HG02970 (cell line): ENCODE measurements at regions not wholly inside any gene's neighbourhood (a gene's known extent, or its start where the extent isn't known, plus 50 kb on each side); places are given as distances from the start of the nearest gene placed in this dataset.
"Not testable (repeated sequence)": the region's sequence is repeated elsewhere in the genome, so short reads cannot be mapped to it uniquely, and the experiment has no call there.

ENCODE experiments used
- ATAC-seq: cut with Tn5 transposase; IDR thresholded peaks from one replicate; pipeline ENCODE4 v1.9.1; 2021; ENCODE audit warnings: mild to moderate bottlenecking, moderate library complexity, moderate number of reproducible peaks; ENCODE audit not compliant: unreplicated experiment, low FRiP score

DNA sequence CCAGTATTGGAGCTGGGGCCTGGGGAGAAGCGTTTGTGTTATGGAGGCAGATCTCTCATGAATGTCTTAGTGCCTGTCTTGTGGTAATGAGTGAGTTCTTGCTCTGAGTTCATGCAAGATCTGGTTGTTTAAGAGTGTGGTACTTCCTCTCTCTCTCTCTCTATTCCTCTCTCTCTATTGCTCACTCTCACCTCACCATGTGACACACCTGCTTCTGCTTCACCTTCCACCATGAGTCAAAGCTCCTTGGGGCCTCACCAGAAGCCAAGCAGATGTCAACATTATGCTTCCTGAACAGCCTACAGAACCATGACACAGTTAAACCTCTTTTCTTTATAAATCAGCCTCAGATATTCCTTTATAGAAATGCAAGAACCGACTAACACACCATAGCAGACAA is 242.7 kb upstream of the ADRA1B start:
- ATAC-seq: no peak

DNA sequence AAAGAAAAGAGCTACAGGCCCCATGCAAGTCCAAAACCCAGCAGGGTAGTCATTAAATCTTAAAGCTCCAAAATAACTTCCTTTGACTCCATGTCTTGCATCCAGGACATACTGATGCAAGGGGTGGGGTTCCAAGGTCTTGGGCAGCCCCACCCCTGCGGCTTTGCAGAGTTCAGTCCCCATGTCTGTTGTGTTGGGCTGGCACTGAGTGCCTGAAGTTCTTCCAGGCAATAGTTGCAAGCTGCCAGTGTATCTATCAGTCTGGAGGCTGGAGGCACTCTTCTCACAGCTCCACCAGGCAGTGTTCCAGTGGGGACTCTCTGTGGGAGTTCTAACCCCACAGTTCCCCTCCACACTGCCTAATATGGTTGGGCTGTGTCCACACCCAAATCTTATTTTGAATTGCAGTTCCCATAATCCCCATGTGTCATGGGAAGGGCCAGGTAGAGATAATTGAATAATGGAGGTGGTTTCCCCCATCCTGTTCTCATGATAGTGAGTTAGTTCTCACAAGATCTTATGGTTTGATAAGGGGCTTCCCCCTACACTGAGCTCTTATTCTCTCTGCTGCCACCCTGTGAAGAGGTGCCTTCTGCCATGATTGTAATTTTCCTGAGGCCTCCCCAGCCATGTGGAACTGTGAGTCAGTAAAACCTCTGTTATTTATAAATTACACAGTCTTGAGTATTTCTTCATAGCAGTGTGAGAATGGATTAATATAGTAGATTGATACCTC is 237.5 kb upstream of the ADRA1B start:
- ATAC-seq: no peak

DNA sequence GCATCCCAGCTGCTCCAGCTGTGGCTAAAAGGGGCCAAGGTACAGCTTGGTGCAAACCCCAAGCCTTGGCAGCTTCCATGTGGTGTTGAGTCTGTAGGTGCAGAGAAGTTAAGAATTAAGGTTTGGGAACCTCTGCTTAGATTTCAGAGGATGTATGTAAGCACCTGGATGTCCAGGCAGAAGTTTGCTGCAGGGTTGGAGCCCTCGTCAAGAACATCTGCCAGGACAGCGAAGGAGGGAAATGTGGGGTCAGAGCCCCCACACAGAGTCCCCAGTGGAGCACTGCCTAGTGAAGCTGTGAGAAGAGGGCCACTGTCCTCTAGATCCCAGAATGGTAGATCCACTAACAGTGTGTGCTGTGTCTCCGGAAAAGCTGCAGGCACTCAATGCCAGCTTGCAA is 236.2 kb upstream of the ADRA1B start:
- ATAC-seq: no peak

DNA sequence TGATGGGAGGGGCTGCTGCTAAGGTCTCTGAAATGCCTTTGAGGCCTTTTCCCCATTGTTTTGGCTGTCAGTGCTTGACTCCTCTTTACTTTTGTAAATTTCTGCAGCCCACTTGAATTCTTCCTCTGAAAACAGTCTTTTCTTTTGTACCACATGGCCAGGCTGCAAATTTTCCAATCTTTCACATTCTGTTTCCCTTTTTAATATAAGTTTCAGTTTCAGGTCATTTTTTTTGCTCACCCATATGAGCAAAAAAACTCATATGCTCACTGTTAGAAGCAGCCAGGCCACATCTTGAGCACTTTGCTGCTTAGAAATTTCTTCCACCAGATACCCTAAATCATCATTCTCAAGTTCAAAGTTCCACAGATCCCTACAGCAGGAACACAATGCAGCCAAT is 234.6 kb upstream of the ADRA1B start:
- ATAC-seq: no peak

DNA sequence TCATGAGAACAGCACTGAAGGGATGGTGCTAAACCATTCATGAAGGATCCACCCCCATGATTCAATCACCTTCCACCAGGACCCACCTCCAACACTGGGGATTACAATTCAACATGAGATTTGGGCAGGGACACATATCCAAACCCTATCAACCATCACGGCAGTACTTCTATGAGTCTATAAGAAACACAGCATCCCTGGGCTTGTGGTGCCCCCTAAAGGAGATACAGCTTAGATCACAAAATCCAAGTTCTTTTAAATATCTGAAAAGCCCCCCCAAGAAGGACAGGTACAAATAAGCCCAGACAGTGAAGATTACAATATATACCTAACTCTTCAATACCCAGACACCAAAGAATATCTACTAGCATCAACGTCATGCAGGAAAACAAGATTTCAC is 233.7 kb upstream of the ADRA1B start:
- ATAC-seq: no peak

DNA sequence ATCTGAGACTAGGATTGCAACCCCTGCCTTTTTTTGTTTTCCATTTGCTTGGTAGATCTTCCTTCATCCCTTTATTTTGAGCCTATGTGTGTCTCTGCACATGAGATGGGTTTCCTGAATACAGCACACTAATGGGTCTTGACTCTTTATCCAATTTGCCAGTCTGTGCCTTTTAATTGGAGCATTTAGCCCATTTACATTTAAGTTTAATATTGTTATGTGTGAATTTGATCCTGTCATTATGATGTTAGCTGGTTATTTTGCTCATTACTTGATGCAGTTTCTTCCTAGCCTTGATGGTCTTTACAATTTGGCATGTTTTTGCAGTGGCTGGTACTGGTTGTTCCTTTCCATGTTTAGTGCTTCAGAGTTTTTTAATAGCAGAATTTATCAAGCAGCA is 228.4 kb upstream of the ADRA1B start:
- not testable (repeated sequence) for ATAC-seq

DNA sequence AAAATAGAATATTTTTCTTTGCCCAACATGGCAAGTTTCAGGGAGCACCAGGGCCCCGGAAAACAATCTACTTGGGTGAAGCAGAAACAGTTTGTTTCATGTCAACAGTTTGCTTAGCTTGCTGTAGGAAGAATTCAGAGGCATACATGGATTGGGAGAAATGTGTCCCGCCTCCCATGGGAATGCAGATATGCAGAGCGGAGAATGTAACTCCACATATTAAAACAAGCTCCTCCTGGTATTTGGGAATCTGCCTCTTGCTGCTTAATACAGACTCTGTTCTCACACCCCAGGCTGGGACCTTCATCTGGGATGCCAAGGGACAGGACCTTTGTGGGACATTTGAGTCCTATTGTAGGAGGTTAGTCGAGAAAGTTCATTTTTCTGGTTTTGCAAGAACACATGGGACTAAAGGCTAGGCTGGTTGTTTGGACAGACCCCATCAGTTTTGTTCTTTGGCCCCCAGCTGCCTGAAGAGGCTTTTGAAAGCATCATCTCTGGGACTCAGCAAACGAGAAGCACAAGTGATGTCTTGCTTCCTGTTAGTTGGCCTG is 220.5 kb upstream of the ADRA1B start:
- no peak for ATAC-seq

DNA sequence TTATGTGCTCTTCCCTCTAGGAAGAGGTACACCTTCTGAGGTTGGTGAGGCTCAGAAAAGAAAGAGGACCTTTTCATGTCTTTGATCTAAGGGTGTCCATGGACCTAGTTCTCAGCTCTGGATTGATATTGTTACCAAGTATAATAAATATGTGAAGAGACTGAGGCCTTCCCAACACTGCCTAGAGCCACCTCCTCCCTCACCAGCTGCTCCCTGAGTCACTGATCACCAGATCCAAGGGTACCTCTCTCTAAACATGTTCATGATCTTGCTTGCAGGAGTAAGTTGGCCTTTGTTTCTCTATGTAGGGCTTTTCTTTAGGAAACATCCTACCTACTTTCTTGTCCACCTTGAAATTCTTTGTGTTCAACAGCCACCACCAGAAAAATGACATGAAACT is 218.8 kb upstream of the ADRA1B start:
- no peak for ATAC-seq

DNA sequence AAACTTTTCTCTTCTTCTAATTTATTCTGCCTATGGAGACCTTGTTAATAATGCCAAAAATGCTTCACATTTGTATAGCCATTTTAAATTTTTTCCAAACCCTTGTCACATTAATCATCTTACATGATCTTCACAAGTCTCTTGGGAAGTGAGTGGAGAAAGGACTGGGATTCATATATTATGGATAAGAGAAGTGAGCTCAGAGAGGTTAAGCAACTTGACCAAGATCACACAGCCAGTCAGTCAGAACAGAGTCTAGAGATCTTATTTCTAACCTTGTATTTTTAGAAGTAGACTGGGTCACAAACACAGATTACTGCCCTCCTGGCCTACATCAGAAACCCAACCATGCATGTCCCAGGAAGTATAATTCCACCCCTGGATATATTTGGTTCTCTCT is 218.0 kb upstream of the ADRA1B start:
- ATAC-seq: no peak

DNA sequence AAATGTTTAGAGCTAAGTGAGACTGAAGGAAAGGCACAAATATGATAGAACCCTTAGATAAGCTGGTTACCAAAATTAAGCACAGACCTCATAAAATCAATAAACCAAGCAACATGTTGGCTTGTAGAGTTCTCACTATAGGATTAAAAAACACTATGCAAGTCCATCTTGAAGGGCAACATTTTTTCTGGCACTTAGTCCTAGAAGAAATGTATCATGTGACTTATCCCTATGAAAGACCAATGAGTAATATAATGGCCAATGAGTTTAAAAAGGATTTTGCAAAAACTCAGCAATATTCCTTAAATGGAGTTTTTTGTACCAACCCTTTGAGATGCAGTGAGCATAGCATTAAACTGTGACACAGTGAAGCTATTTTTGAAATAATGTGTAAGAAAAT is 216.3 kb upstream of the ADRA1B start:
- no peak for ATAC-seq

DNA sequence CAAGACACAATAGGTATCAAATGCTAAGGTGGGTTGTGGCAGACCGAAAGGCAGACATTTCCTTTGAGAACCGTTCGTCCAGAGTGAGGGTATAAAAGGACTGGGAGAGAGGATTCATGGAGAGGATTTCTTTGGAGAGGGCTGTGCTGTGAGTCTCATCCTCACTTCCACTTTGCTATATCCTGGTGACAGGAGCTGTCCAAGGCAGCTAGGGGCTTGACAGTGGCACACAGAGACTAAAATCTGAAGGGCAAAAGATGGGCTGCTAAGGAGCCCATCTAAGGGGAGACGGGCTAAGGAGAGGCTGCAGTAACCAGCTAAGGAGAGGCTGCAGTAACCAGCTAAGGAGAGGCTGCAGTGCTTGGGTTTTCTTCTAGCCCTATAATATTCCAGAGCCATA is 214.0 kb upstream of the ADRA1B start:
- ATAC-seq: no peak

DNA sequence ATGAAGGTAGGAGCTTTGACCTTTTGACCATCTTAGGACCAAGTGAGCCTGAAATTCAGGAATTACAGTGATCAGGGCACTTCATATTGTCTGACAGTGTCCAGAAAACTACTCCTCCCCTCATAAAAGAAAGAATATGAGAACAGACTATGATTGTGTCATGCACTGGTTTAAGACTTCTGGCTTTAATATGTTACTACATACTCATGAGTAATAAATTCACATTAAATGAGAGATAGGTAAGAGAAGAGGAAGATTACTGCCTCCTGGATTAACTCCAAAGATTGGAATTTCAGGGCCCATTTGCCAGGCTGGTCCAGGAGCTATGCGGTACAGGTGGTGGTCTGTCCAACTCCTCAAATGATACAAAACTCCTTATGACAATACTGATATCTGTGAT is 213.5 kb upstream of the ADRA1B start:
- no peak for ATAC-seq

DNA sequence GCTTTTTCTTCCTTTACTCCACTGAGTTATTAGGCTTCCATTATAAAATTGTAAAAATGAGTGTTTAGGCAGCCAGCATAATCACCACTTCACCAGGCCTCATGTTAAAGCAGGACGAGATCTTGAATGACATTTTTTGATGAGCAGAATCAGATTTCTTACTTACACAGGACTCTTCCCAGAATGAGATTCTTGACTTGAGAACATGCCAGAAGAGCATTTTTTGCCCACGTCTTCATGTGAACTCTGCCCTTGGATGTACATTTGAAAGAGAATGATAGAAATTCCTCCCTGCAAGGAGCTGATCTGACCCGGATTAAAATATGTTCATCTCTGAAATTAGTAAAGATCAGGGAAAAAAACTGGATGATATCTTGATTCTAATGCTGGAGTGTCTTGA is 212.1 kb upstream of the ADRA1B start:
- no peak for ATAC-seq

DNA sequence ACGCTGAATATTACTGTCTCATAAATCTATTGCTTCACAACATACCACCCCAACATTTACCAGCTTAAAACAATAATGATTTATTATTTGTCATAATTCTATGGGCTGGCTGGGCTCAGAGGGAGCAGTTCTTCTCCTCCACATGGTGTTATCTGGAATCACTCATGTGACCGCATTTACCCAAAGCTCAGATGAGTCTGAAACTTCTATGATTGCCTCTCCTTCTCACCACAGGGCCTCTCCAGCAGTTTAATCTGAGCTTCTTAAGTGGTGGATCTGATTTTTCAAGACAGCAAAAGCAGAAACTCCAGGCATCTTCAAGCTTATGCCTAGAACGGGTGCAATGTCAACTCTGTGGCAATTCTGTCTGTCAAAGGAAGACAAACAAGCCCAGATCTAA is 210.3 kb upstream of the ADRA1B start:
- no peak for ATAC-seq

DNA sequence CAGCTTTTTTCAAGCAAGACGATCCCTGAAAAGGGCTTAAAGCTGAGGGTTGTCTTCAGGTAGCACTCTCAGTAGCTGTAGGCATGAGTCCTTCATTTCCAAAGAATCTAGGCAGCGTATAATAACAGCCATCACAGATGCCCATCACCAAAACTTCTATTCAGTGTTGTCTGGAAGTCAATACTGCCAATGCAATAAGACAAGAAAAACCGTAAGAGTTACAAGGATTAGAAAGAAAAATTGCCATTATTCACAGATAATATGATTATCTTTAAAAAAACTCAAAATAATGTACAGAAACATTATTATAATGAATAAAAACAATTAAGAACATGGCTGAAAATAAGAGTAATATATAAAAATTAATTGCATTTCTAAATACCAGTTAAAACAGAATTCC is 208.2 kb upstream of the ADRA1B start:
- no peak for ATAC-seq

DNA sequence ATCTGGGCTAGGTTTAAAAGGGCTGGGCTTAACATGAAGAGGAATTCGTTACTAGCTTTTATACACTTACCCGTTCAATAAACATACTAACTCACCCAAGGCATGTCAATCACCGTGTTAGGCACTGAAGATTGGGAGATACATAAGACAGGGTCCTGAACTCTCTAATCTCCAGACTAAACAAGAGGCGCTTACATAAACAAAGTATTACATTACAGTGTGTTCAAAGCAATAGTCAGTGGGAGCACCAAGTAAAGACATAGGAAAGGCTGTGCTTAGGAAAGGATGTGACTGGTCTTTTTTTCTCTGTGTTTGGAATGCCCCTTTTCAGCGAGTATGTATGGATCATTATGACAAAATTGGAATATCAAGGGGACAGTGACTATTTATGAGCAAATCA is 203.6 kb upstream of the ADRA1B start:
- no peak for ATAC-seq

DNA sequence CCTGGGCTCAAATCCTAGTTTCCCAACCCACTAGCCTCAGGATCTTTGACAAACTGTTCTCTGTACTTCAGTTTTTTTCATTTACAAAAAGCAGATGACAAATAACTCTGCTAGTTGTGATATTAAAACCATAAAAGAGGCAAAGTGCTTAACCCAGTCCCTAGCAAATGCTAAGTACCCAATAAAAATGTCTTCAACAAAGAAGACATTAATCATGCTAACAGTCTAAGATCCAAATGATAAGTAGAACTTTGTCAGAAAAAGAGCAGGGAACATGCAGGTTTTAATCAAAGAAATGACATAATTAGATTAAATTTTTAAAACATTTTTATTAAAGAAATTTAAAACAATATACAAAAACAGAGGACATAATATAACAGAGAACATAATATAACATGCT is 203.0 kb upstream of the ADRA1B start:
- no peak for ATAC-seq

DNA sequence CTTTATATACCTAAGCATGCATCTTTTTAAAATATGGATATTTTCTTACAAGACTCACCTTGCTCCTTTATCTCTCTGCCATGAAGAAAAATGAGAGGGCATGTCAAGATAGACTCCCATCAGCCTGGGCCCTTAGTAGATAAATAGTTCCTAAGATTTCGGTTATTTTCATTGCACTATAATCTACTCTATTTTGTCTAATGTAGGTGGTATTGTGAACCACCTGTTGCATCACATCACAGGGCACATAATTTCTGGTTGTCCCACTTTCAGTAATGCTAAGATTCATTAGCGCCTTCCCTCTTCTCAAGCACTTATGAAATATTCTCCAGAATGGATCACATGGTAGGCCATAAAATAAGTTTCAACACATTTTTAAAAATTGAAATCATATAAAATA is 202.5 kb upstream of the ADRA1B start:
- no peak for ATAC-seq

DNA sequence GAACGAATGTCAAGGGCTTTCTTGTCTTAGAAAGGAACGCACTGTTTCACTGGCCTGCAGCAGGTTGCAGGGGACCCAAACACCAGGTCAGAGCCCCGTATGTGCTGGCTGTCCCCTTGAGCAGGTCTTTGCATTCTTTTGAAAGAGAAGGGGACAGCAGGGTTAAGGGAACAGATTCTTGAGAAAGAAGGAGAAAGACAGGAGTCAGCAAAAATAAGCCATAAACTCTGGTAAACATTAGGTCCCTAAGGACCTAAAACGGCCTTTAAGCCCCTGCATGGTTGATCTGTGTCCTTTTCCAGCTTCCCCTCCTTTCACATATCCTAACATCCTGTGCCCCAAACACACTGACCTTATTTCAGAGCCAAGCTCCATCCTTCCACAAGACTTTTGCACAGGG is 190.8 kb upstream of the ADRA1B start:
- ATAC-seq: no peak

DNA sequence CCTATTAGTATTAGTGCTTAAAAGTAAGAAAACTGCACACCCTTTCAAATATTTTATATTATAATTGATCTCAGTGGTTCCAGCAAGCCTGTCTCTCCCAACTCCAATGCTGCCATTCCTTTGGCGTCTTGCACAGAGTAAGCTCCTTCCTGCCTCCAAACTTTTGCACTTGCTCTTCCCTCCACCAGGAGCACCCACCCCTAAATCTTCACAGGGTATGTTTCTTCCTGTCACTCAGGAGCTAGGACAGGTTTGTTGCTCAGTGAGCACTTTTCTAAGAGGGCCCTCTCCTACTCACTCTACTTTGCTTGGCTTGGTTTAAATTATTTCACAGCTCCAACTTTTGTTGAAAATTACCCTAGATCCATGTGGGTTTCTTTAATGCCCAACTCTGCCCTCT is 189.1 kb upstream of the ADRA1B start:
- no peak for ATAC-seq

DNA sequence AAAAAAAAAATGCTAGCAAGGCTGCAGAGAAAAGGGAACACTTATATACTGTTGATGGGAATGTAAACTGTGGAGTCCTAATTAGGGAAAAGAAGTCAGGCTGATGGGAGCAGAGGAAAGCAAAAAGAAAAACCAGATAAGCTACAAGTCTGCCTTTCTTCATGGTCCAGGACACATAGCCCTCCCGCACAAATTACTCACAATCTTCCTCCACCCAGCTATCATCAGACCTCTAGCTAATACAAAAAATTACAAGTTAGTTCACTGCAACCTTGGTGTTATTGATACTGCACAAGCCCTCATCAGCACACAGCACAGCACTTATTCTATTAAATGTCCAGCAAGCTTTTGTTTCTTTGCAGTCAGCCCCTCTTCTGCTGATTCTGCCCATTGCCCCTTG is 186.0 kb upstream of the ADRA1B start:
- no peak for ATAC-seq

DNA sequence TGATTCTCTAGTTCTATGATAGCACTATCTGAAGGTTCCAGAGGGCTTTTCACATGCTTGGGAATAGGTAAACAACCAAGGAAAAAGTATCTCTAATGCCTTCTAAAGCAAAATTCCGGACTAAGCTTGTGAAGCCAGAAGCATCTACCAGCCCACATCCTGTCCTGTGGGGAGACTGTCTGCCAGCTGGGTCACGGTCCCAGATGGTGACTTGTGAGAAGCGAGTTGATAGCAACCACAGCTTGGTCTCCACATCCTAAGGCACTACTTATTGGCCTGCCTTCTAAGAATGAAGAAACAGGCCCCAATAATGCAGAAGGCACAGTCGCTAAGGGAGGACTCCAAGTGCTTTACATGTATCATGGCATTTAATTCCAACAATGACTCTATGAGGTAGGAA is 184.1 kb upstream of the ADRA1B start:
- no peak for ATAC-seq

DNA sequence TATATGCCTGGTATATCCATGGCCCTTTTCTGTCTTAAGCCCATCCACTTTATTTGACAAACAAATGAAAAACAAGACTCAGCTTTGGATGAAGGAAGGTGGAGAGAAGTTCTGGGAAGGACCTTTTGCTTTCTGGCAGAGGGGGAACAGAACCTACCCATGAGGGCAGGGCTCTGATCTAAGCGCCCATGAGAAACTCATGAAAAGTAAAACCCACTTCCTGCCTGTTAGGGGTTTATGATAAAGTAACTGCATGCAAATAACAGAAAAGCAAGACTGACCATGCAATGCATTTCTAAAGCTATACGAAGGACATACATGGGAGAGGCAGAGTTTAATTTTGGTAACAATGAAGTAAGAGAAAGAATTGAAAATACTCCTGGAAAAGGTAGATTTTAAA is 181.9 kb upstream of the ADRA1B start:
- ATAC-seq: no peak
